Esophagus muscularis mucosa (tissue), 3 donors: ENCODE measurements at regions not wholly inside any gene's neighbourhood (a gene's known extent, or its start where the extent isn't known, plus 50 kb on each side); places are given as distances from the start of the nearest gene placed in this dataset.

Experiments
- POLR2A ChIP-seq: fragments of 450-650 bp; IDR thresholded peaks from one replicate; pipeline ENCODE4 v1.6.1; 2017; ENCODE audit warnings: antibody characterized with exemption, moderate library complexity, mild to moderate bottlenecking, low read depth
- POLR2AphosphoS5 ChIP-seq, 2 donors: sonication (generic); formaldehyde crosslinking; IDR thresholded peaks; one replicate each; pipeline ENCODE4 v1.6.1; 2017; ENCODE audit warnings: antibody characterized with exemption in 2 of 2
- TF ChIP-seq, protein P1 (sequence below), 3 experiments: fragments of 200-600 bp in 2 of 3; fragments of 450-650 bp in 1 of 3; sonication (generic) in 2 of 3; IDR thresholded peaks; one replicate each; pipeline ENCODE4 v1.5.1; 2017 to 2019; ENCODE audit warnings: antibody characterized with exemption in 3 of 3, mild to moderate bottlenecking in 2 of 3, moderate library complexity in 1 of 3

DNA sequence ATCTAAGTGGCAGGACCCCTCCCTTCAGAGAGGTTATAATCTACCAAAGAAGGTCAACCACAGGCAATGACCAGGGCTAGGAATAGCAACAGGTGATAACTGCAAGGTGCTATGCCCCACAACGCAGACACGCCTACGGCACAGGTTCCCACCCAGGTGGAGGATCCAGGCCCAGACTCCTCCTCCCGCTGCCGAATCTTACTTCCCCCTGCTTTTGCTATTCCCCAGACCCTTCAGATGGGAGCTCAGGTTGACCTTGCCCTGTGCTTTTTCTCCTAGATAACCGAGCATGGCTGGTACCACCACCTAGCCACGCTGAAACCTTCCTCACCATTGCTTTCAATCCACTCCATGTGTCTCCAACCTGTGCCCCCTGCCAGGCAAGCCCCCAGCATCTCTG, 142.2 kb upstream of the IGF1R start:
- TF ChIP-seq POLR2AphosphoS5 (IDR thresholded peaks at IDR 0.05), result no peak
- TF ChIP-seq POLR2A, result no peak
- TF ChIP-seq, protein P1, sequence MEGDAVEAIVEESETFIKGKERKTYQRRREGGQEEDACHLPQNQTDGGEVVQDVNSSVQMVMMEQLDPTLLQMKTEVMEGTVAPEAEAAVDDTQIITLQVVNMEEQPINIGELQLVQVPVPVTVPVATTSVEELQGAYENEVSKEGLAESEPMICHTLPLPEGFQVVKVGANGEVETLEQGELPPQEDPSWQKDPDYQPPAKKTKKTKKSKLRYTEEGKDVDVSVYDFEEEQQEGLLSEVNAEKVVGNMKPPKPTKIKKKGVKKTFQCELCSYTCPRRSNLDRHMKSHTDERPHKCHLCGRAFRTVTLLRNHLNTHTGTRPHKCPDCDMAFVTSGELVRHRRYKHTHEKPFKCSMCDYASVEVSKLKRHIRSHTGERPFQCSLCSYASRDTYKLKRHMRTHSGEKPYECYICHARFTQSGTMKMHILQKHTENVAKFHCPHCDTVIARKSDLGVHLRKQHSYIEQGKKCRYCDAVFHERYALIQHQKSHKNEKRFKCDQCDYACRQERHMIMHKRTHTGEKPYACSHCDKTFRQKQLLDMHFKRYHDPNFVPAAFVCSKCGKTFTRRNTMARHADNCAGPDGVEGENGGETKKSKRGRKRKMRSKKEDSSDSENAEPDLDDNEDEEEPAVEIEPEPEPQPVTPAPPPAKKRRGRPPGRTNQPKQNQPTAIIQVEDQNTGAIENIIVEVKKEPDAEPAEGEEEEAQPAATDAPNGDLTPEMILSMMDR (IDR thresholded peaks at IDR 0.05), result no peak
